ENCODE measurements at regions not wholly inside any gene's neighbourhood (a gene's known extent, or its start where the extent isn't known, plus 50 kb on each side); places are given as distances from the start of the nearest gene placed in this dataset.

DNA sequence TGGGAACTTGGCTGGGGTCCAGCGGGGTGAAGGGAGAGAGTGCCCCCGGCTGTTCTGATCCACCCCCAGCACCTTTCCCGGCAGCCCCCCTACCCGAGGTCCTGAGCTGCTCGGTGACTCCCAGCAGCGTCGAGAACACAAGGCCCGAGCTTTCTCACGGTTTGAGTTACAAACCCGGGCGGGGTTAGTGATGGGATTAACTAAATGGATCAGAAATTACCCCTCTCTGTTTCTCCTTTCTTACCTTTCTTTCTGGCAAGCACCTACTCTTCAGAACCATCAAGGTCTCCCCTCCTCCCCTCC lies 139.4 kb upstream of the GPC1 start:
- Mint-ChIP-seq H3K4me3 (peak overlapping the region in 1 of 3 experiments; percentile 43), H3K27me3 (ENCODE audit: low read depth) (peaks cover 27% of the 10 kb centered on the region), H3K9me3 (no peaks in the 10 kb centered on the region), H3K36me3 (ENCODE audit: low read depth) (no peaks in the 10 kb centered on the region), H3K4me1 (peaks cover 69% of the 10 kb centered on the region), H3K27ac (peak overlapping the region in 1 of 3 experiments; percentile 27)
- TF ChIP-seq, protein P1, sequence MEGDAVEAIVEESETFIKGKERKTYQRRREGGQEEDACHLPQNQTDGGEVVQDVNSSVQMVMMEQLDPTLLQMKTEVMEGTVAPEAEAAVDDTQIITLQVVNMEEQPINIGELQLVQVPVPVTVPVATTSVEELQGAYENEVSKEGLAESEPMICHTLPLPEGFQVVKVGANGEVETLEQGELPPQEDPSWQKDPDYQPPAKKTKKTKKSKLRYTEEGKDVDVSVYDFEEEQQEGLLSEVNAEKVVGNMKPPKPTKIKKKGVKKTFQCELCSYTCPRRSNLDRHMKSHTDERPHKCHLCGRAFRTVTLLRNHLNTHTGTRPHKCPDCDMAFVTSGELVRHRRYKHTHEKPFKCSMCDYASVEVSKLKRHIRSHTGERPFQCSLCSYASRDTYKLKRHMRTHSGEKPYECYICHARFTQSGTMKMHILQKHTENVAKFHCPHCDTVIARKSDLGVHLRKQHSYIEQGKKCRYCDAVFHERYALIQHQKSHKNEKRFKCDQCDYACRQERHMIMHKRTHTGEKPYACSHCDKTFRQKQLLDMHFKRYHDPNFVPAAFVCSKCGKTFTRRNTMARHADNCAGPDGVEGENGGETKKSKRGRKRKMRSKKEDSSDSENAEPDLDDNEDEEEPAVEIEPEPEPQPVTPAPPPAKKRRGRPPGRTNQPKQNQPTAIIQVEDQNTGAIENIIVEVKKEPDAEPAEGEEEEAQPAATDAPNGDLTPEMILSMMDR (IDR thresholded peaks at IDR 0.05; ENCODE audit: unreplicated experiment in 3 of 3) = no peak

DNA sequence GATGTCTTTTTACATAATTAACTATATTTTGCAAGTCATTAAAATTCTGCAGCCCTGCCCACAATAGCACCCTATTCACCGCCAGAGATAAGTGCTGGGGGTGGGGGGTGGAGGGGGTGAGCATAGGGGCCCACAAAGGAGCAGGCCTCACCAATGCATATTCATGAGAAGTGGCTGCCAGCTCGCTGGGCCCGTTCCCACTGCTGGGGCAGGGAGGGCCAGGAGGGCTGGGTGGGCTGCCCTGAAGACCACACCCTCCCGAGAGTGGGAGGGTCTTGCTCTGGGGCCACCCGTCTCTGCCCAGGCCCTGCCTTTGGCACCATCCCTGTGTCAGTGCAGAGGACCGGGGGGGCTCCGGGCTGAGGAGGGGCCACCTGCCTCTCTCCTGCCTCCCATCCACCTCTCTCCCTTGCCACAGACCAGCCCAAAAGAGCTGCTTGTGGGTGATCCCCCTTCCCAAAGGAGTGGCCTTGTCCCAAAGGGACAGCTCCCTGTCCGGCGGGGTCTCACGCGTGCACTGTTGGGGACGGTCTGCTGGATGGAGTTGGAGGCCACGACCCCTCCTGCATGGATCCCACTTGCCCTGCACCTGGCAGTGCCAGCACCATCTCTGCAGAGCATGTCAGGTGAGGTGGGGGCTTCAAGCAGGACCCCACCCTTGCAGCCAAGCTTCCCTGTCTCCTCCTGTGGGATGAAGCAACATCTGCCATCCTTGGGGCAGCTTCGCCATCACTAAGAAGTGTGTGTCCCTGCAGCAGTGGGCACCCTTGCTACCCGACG lies 138.8 kb upstream of the GPC1 start:
- H3K36me3 Mint-ChIP-seq (ENCODE audit: low read depth) = no peaks in the 10 kb centered on the region
- H3K4me1 Mint-ChIP-seq = peaks cover 63% of the 10 kb centered on the region
- H3K9me3 Mint-ChIP-seq = no peaks in the 10 kb centered on the region
- TF ChIP-seq, protein P1 (IDR thresholded peaks at IDR 0.05; ENCODE audit: unreplicated experiment in 3 of 3) = no peak
- H3K27ac Mint-ChIP-seq = no peak overlapping the region
- H3K27me3 Mint-ChIP-seq (ENCODE audit: low read depth) = peaks cover 31% of the 10 kb centered on the region
- peak overlapping the region in 1 of 3 experiments; percentile 43 for H3K4me3 Mint-ChIP-seq

DNA sequence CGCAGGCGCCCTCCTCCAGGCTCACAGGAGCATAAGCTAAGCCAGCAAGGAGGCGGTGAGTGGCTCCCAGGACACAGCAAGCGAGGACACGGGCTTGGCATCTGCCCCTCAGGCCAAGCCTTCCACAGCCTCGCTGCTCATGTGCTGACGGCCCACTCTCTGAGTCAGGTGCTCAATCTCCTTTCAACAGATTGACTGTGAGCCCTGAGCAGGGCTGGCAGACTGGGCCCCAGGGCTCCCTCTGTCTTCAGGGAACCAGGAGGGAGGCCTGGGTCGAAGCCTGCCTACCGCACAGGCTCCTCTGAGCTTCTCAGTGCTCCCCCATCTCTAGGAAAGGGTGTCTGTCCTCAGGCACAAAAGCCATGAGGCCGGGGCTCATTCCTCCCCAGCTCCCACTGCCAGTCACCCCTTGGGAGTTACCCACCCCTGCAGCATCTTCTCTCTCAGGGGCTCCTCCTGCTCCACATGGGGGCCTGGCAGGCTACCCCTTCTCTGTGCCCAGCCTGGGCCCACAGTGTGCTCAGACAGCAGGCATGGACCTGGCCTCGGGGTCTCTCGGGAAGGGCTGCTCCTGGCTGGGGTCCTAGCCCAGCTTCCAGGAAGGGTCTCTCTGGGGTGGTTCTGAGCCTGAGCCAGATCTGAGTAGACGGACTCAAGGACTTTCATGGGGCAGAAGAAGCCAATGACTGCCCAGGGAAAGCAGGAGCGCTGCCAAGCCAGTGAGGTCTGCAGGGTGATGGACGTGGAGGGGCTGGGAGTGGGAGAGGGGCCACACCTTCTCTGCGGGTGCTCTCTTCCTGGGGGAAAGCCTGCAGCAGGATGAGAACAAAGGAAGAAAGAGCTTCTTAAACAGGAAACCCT lies 138.0 kb upstream of the GPC1 start:
- peaks cover 34% of the 10 kb centered on the region for H3K27me3 Mint-ChIP-seq (ENCODE audit: low read depth)

DNA sequence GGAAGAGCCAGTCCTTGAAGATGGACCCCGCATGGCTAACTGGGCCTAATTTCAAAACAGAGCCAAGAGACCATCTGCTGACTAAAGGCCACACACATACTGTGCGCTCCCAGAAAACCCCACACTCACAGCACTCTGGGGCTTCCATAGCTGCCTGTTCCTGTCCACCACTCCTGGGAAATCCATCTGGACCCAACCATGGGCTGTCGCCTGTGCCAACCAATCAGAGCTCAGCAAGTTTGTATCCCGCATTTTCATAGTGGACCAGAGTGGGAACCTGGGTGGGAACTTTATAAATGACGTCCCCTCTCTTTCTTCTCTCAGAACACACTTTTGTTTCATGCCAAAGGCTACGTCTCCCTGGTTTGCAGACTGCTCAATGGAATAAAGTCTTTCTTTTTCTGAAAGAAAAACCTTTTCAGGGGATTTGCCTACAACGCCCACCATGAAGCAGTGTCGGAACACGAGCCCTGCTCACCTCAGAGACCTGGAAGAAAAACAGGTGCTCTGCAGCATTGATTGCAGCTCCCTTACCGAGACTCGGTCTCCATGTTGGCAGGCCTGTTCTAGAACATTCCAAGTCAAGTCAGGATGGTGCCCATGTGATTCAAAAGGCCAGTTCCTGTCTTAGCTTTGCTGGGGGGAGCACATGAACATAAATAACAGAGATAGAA lies 137.2 kb upstream of the GPC1 start:
- Mint-ChIP-seq H3K27ac (peak overlapping the region in 1 of 3 experiments; percentile 27), H3K9me3 (no peaks in the 10 kb centered on the region), H3K4me3 (no peak overlapping the region), H3K27me3 (ENCODE audit: low read depth) (peaks cover 30% of the 10 kb centered on the region), H3K4me1 (peaks cover 52% of the 10 kb centered on the region), H3K36me3 (ENCODE audit: low read depth) (no peaks in the 10 kb centered on the region)
- TF ChIP-seq, protein P1 (IDR thresholded peaks at IDR 0.05; ENCODE audit: unreplicated experiment in 3 of 3) = no peak

More for the DNA sequence above, 138.0 kb upstream of the GPC1 start:
- Mint-ChIP-seq H3K36me3 (ENCODE audit: low read depth) (no peaks in the 10 kb centered on the region), H3K27ac (peak overlapping the region in 1 of 3 experiments; percentile 27), H3K9me3 (no peaks in the 10 kb centered on the region), H3K4me1 (peaks cover 57% of the 10 kb centered on the region), H3K4me3 (no peak overlapping the region)
- TF ChIP-seq, protein P1 (IDR thresholded peaks at IDR 0.05; ENCODE audit: unreplicated experiment in 3 of 3) = no peak

DNA sequence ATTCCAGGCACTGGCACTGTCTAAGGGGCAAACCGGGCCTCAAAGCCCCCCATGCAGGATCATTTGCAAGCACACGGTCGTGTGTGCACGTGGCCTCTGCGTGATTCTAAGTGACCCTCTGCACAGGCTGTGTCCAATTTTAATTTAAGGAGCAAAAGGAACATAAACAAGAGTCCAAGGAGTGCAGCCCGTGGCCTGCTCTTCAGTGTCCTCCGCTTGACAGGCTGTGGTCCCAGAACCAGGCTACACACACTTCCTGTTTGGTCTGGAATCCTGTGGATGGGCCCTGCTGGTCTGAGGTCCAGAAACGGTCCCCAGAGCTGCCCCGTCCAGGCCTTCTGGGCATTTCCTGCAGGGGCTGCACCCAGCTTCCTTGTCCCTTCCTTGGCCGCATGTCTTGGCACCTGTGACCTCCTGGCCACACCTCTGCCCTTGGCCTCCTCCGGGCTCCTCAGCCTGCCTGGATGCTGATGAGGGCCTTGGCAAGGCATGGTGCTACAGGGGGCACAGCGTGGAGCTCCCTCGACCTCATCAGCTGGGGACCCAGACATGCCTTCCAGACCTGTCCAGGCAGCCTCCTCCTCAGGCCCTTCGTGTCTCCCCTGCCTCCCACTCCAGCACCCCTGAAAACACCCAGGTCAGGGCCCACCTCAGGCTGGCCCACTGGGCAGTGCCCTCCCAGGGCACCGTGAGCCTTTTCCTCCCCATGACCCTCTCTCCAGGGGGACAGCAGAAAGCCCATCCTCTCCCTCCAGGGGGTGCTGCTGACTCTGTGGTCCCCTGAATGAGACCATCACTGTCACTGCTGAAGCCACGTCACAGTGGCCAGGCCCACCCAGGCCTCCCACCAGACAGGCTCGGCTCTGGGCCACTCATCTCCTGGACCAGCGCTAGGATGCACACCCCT lies 136.4 kb upstream of the GPC1 start:
- Mint-ChIP-seq H3K4me1 (peaks cover 44% of the 10 kb centered on the region), H3K9me3 (no peaks in the 10 kb centered on the region), H3K36me3 (ENCODE audit: low read depth) (no peaks in the 10 kb centered on the region), H3K27me3 (ENCODE audit: low read depth) (peaks cover 26% of the 10 kb centered on the region), H3K27ac (no peak overlapping the region), H3K4me3 (no peak overlapping the region)
- TF ChIP-seq, protein P1 (IDR thresholded peaks at IDR 0.05; ENCODE audit: unreplicated experiment in 3 of 3) = no peak
